ENCODE measurements at regions not wholly inside any gene's neighbourhood (a gene's known extent, or its start where the extent isn't known, plus 50 kb on each side); places are given as distances from the start of the nearest gene placed in this dataset.

DNA sequence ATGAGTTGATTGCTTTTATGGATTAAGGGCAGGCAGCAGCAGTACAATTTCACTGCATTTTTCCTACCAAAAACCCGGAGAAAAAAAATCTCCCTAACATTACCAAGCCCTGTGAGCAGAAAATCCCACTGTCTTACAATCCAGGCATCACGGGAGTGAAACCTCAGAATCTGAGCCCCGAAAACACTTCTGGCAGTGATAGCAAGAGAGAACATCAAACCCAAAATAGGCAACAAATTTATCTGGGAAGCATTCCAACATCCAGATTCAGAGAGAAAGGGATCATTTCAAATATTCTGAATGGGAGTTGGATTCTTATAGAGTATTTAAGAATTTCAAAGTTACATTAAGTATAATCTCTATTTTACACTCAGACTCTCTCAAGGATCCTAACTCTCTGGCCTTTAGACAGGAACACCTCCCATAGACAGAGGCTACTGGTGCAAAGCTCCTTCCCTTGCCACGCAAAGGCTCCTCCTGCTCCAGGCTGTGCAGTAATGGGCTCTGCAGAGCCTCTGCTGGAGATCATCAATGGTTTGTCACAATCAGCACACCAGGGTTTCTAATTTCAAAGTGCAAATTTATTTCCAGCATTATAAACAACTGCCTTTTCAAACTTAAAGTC, 256.9 kb downstream of the PARM1 start:
- no peak overlapping the region for H3K18ac ChIP-seq (ENCODE audit: low read length)
- no peaks in the 10 kb centered on the region for H3K36me3 ChIP-seq (replicated peaks in 1 of 2; ENCODE audit: control insufficient read depth in 2 of 2, insufficient read depth in 2 of 2, low read length in 2 of 2)
- H3K79me1 ChIP-seq (ENCODE audit: low read depth, low read length): peaks cover 2% of the 10 kb centered on the region
- no peak overlapping the region for H2AFZ ChIP-seq (ENCODE audit: low read length)
- H2AK5ac ChIP-seq (ENCODE audit: low read depth, low read length): no peak overlapping the region
- DNase-seq (ENCODE audit: low spot score): no peak
- no peak overlapping the region for H4K8ac ChIP-seq (ENCODE audit: low read depth, low read length)
- H3K14ac ChIP-seq (ENCODE audit: low read length): no peak overlapping the region
- no peak overlapping the region for H3K4me2 ChIP-seq (ENCODE audit: insufficient read depth, low read length, poor library complexity, severe bottlenecking)
- no peaks in the 10 kb centered on the region for H3K27me3 ChIP-seq (ENCODE audit: control insufficient read depth in 3 of 3, insufficient read depth in 3 of 3, low read depth in 1 of 3, low read length in 3 of 3)
- no peak overlapping the region for H2BK120ac ChIP-seq (ENCODE audit: low read depth, low read length)
- no peak overlapping the region for H3K4ac ChIP-seq (ENCODE audit: low read length)
- no peak overlapping the region for H2BK5ac ChIP-seq (ENCODE audit: low read length)
- no peak overlapping the region for H3K9ac ChIP-seq (ENCODE audit: low read depth, low read length, poor library complexity)
- H3K23ac ChIP-seq (ENCODE audit: low read depth, low read length, poor library complexity): no peak overlapping the region
- H3K27ac ChIP-seq (replicated peaks; ENCODE audit: low read length): no peak overlapping the region
- H3K4me3 ChIP-seq (ENCODE audit: low read length in 2 of 2): no peak overlapping the region
- H4K91ac ChIP-seq (ENCODE audit: low read depth, low read length, poor library complexity): no peak overlapping the region
- H3K4me1 ChIP-seq (ENCODE audit: control insufficient read depth in 2 of 2, insufficient read depth in 1 of 2, low read depth in 1 of 2, low read length in 2 of 2): no peaks in the 10 kb centered on the region
- H2BK12ac ChIP-seq (ENCODE audit: low read length): no peak overlapping the region
- WGBS, 2 donors (ENCODE audit: extremely low coverage in 2 of 2, insufficient read length in 2 of 2, insufficient replicate concordance in 1 of 2): no CpG with 5 or more reads among the region's 4 CpGs
- H3K9me3 ChIP-seq (replicated peaks in 1 of 2; ENCODE audit: control insufficient read depth in 2 of 2, insufficient read depth in 1 of 2, low read depth in 1 of 2, low read length in 2 of 2): no peaks in the 10 kb centered on the region
- H2BK15ac ChIP-seq (ENCODE audit: low read length): no peak overlapping the region

DNA sequence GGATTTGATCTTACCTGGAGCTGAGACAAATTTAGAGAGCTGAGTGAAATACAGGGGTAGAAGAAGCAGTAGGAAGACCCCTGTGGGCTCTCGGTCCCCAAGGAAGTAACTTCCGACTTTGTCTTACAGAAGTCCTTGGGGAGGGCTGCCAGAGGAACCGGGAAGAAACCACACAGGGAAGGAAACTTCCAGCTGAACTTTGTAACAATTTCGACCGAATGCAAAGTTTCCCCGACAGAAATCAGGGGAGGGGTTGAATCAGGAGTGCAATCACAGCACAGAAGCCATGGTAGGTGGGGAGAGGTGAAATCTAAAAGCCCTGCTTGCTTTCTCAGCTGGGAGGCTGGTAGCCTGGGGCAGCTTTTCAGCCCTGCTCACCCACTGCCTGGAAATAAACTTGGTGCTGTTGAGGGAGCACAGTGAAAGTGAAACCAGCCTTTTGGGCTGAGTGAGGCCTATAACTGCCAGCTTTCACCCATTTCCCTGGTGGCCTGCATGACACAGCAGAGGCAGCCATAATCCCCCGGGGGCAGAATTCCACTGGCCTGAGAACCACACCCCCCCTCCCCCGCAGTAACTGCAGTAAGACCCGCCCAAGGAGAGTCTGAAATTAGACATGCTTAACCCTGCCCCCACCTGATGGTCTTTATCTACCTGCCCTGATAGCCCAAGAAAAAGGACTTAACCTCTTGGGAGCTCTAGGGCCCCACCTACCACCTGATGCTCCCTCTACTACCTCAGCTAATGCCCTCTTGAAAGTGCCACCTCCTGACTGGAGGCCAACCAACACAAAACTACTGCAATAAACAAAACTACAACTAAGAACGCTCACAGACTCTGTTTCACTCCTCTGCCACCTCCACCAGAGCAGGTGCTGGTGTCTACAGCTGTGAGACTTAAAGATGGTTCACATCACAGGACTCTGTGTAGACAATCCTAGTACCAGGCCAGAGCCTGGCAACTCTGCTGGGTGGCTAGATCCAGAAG, 248.2 kb downstream of the PARM1 start:
- Histone ChIP-seq H3K27ac (replicated peaks; ENCODE audit: low read length) (no peak overlapping the region), H3K9me3 (replicated peaks in 1 of 2; ENCODE audit: control insufficient read depth in 2 of 2, insufficient read depth in 1 of 2, low read depth in 1 of 2, low read length in 2 of 2) (no peaks in the 10 kb centered on the region), H4K91ac (ENCODE audit: low read depth, low read length, poor library complexity) (no peak overlapping the region), H3K18ac (ENCODE audit: low read length) (no peak overlapping the region), H2BK120ac (ENCODE audit: low read depth, low read length) (no peak overlapping the region), H3K27me3 (ENCODE audit: control insufficient read depth in 3 of 3, insufficient read depth in 3 of 3, low read depth in 1 of 3, low read length in 3 of 3) (no peaks in the 10 kb centered on the region), H3K4me3 (ENCODE audit: low read length in 2 of 2) (no peak overlapping the region), H2BK15ac (ENCODE audit: low read length) (no peak overlapping the region), H3K36me3 (replicated peaks in 1 of 2; ENCODE audit: control insufficient read depth in 2 of 2, insufficient read depth in 2 of 2, low read length in 2 of 2) (peaks cover 0 to 2% of the 10 kb centered on the region in 2 donors), H3K4me1 (ENCODE audit: control insufficient read depth in 2 of 2, insufficient read depth in 1 of 2, low read depth in 1 of 2, low read length in 2 of 2) (no peaks in the 10 kb centered on the region), H4K8ac (ENCODE audit: low read depth, low read length) (no peak overlapping the region), H3K9ac (ENCODE audit: low read depth, low read length, poor library complexity) (no peak overlapping the region), H3K14ac (ENCODE audit: low read length) (no peak overlapping the region), H2BK5ac (ENCODE audit: low read length) (no peak overlapping the region), H3K4me2 (ENCODE audit: insufficient read depth, low read length, poor library complexity, severe bottlenecking) (no peak overlapping the region), H3K79me1 (ENCODE audit: low read depth, low read length) (no peaks in the 10 kb centered on the region), H2BK12ac (ENCODE audit: low read length) (no peak overlapping the region), H2AFZ (ENCODE audit: low read length) (no peak overlapping the region), H2AK5ac (ENCODE audit: low read depth, low read length) (no peak overlapping the region), H3K4ac (ENCODE audit: low read length) (no peak overlapping the region), H3K23ac (ENCODE audit: low read depth, low read length, poor library complexity) (no peak overlapping the region)
- no peak for DNase-seq (ENCODE audit: low spot score)
- no CpG with 5 or more reads among the region's 10 CpGs for WGBS, 2 donors (ENCODE audit: extremely low coverage in 2 of 2, insufficient read length in 2 of 2, insufficient replicate concordance in 1 of 2)

DNA sequence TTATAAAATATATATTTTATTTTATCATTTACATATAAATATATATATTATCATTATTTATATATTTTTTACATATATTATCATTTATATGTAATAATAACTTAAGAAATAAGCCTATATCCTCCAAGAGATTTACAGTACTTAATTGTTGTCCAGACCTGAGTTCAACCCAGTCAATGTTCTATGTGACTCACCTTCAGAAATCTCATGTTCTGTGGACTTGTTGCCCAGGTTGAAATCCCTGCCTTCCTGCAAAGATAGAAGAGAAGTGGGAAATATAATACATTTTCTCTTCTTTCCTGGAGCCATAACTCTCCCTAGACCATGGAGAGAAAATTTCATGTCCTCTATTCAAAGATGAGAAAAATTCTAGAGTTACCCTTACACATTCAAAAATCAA, 247.3 kb downstream of the PARM1 start:
- Histone ChIP-seq H3K27ac (replicated peaks; ENCODE audit: low read length) (no peak overlapping the region), H3K18ac (ENCODE audit: low read length) (no peak overlapping the region), H2BK12ac (ENCODE audit: low read length) (no peak overlapping the region), H3K79me1 (ENCODE audit: low read depth, low read length) (no peaks in the 10 kb centered on the region), H2AK5ac (ENCODE audit: low read depth, low read length) (no peak overlapping the region), H3K4ac (ENCODE audit: low read length) (no peak overlapping the region), H3K23ac (ENCODE audit: low read depth, low read length, poor library complexity) (no peak overlapping the region), H3K4me1 (ENCODE audit: control insufficient read depth in 2 of 2, insufficient read depth in 1 of 2, low read depth in 1 of 2, low read length in 2 of 2) (no peaks in the 10 kb centered on the region), H3K9me3 (replicated peaks in 1 of 2; ENCODE audit: control insufficient read depth in 2 of 2, insufficient read depth in 1 of 2, low read depth in 1 of 2, low read length in 2 of 2) (no peaks in the 10 kb centered on the region), H3K4me2 (ENCODE audit: insufficient read depth, low read length, poor library complexity, severe bottlenecking) (no peak overlapping the region), H2BK120ac (ENCODE audit: low read depth, low read length) (no peak overlapping the region), H3K4me3 (ENCODE audit: low read length in 2 of 2) (no peak overlapping the region), H2AFZ (ENCODE audit: low read length) (no peak overlapping the region), H2BK5ac (ENCODE audit: low read length) (no peak overlapping the region), H3K9ac (ENCODE audit: low read depth, low read length, poor library complexity) (no peak overlapping the region), H3K36me3 (replicated peaks in 1 of 2; ENCODE audit: control insufficient read depth in 2 of 2, insufficient read depth in 2 of 2, low read length in 2 of 2) (peaks cover 0 to 2% of the 10 kb centered on the region in 2 donors), H2BK15ac (ENCODE audit: low read length) (no peak overlapping the region), H4K8ac (ENCODE audit: low read depth, low read length) (no peak overlapping the region), H3K14ac (ENCODE audit: low read length) (no peak overlapping the region), H3K27me3 (ENCODE audit: control insufficient read depth in 3 of 3, insufficient read depth in 3 of 3, low read depth in 1 of 3, low read length in 3 of 3) (no peaks in the 10 kb centered on the region), H4K91ac (ENCODE audit: low read depth, low read length, poor library complexity) (no peak overlapping the region)
- no peak for DNase-seq (ENCODE audit: low spot score)

DNA sequence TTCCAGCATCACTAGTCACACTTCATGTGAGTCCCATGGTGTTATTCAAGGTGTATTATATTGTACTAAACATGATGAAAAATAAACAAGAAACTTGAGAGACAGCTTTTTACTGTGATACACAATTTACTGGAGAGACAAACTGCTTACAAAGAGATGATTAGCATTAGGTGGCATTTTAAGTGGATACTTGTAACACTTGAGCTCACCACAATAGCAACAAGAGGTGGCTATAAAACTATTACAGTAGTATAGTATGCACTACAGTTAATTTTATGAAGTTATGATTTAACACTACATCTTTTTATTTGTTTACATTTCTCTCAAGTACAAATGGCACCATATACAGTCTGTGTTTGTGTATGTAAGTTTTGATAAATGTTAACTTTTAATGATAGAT, 246.6 kb downstream of the PARM1 start:
- Histone ChIP-seq H3K9ac (ENCODE audit: low read depth, low read length, poor library complexity) (no peak overlapping the region), H2AFZ (ENCODE audit: low read length) (no peak overlapping the region), H4K91ac (ENCODE audit: low read depth, low read length, poor library complexity) (no peak overlapping the region), H3K36me3 (replicated peaks in 1 of 2; ENCODE audit: control insufficient read depth in 2 of 2, insufficient read depth in 2 of 2, low read length in 2 of 2) (peaks cover 0 to 2% of the 10 kb centered on the region in 2 donors), H3K23ac (ENCODE audit: low read depth, low read length, poor library complexity) (no peak overlapping the region), H3K14ac (ENCODE audit: low read length) (no peak overlapping the region), H3K27me3 (ENCODE audit: control insufficient read depth in 3 of 3, insufficient read depth in 3 of 3, low read depth in 1 of 3, low read length in 3 of 3) (no peaks in the 10 kb centered on the region), H3K27ac (replicated peaks; ENCODE audit: low read length) (no peak overlapping the region), H3K79me1 (ENCODE audit: low read depth, low read length) (no peaks in the 10 kb centered on the region), H3K4me2 (ENCODE audit: insufficient read depth, low read length, poor library complexity, severe bottlenecking) (no peak overlapping the region), H3K4me3 (ENCODE audit: low read length in 2 of 2) (no peak overlapping the region), H3K4me1 (ENCODE audit: control insufficient read depth in 2 of 2, insufficient read depth in 1 of 2, low read depth in 1 of 2, low read length in 2 of 2) (no peaks in the 10 kb centered on the region), H2BK12ac (ENCODE audit: low read length) (no peak overlapping the region), H3K18ac (ENCODE audit: low read length) (no peak overlapping the region), H4K8ac (ENCODE audit: low read depth, low read length) (no peak overlapping the region), H3K9me3 (replicated peaks in 1 of 2; ENCODE audit: control insufficient read depth in 2 of 2, insufficient read depth in 1 of 2, low read depth in 1 of 2, low read length in 2 of 2) (no peaks in the 10 kb centered on the region), H2BK120ac (ENCODE audit: low read depth, low read length) (no peak overlapping the region), H2AK5ac (ENCODE audit: low read depth, low read length) (no peak overlapping the region), H2BK15ac (ENCODE audit: low read length) (no peak overlapping the region), H2BK5ac (ENCODE audit: low read length) (no peak overlapping the region), H3K4ac (ENCODE audit: low read length) (no peak overlapping the region)
- DNase-seq (ENCODE audit: low spot score): no peak
